ENCODE measurements at regions not wholly inside any gene's neighbourhood (a gene's known extent, or its start where the extent isn't known, plus 50 kb on each side); places are given as distances from the start of the nearest gene placed in this dataset.
"Not testable (repeated sequence)": the region's sequence is repeated elsewhere in the genome, so short reads cannot be mapped to it uniquely, and the experiment has no call there.

- no peak for DNase-seq (ENCODE audit: low read depth)
Observed at GRCh38 chr6:12621754-12622153, 94.8 kb upstream of the PHACTR1 start.

GRCh38 chr6:12622566-12622965, 94.0 kb upstream of the PHACTR1 start:
- no peak for DNase-seq (ENCODE audit: low read depth)

- DNase-seq (ENCODE audit: low read depth) = no peak
Observed at GRCh38 chr6:12624142-12624837, 92.3 kb upstream of the PHACTR1 start.

GRCh38 chr6:12627053-12627452, 89.5 kb upstream of the PHACTR1 start:
- no peak for DNase-seq (ENCODE audit: low read depth)

GRCh38 chr6:12628327-12628726, 88.2 kb upstream of the PHACTR1 start:
- DNase-seq (ENCODE audit: low read depth) = no peak

- DNase-seq (ENCODE audit: low read depth) = not testable (repeated sequence)
Observed at GRCh38 chr6:12633746-12634145, 82.8 kb upstream of the PHACTR1 start.

GRCh38 chr6:12635375-12635774, 81.2 kb upstream of the PHACTR1 start:
- no peak for DNase-seq (ENCODE audit: low read depth)

- DNase-seq (ENCODE audit: low read depth) = peak; percentile 83
Observed at GRCh38 chr6:12635813-12636212, 80.8 kb upstream of the PHACTR1 start.

GRCh38 chr6:12636336-12636735, 80.2 kb upstream of the PHACTR1 start:
- DNase-seq (ENCODE audit: low read depth) = no peak

- DNase-seq (ENCODE audit: low read depth) = peak; percentile 69
Observed at GRCh38 chr6:12637960-12638641, 78.5 kb upstream of the PHACTR1 start.

GRCh38 chr6:12640438-12640837, 76.1 kb upstream of the PHACTR1 start:
- no peak for DNase-seq (ENCODE audit: low read depth)

- DNase-seq (ENCODE audit: low read depth) = not testable (repeated sequence)
Observed at GRCh38 chr6:12641785-12642184, 74.8 kb upstream of the PHACTR1 start.

- no peak for DNase-seq (ENCODE audit: low read depth)
Observed at GRCh38 chr6:12645941-12646340, 70.6 kb upstream of the PHACTR1 start.

- no peak for DNase-seq (ENCODE audit: low read depth)
Observed at GRCh38 chr6:12648171-12648570, 68.4 kb upstream of the PHACTR1 start.

GRCh38 chr6:12649325-12649724, 67.2 kb upstream of the PHACTR1 start:
- no peak for DNase-seq (ENCODE audit: low read depth)

- no peak for DNase-seq (ENCODE audit: low read depth)
Observed at GRCh38 chr6:12653486-12653885, 63.1 kb upstream of the PHACTR1 start.

- DNase-seq (ENCODE audit: low read depth) = no peak
Observed at GRCh38 chr6:12654107-12654506, 62.5 kb upstream of the PHACTR1 start.

GRCh38 chr6:12654514-12654913, 62.1 kb upstream of the PHACTR1 start:
- DNase-seq (ENCODE audit: low read depth) = no peak

GRCh38 chr6:12656906-12657305, 59.7 kb upstream of the PHACTR1 start:
- DNase-seq (ENCODE audit: low read depth) = no peak

- DNase-seq (ENCODE audit: low read depth) = no peak
Observed at GRCh38 chr6:12657884-12658283, 58.7 kb upstream of the PHACTR1 start.

GRCh38 chr6:12661432-12662089, 55.0 kb upstream of the PHACTR1 start:
- DNase-seq (ENCODE audit: low read depth) = no peak

All from amniotic epithelial cell (primary cell).